Chondrocyte (in vitro differentiated cells): ENCODE measurements at regions not wholly inside any gene's neighbourhood (a gene's known extent, or its start where the extent isn't known, plus 50 kb on each side); places are given as distances from the start of the nearest gene placed in this dataset.

Experiments
- DNase-seq: peaks from one replicate; pipeline ENCODE4 v3.0.0; 2021; ENCODE audit warnings: mixed read lengths, low spot score
- H3K27ac Mint-ChIP-seq: one replicate; pipeline ENCODE4 v1.8.0; 2021; ENCODE audit warnings: mild to moderate bottlenecking, moderate library complexity, mixed read lengths; ENCODE audit not compliant: unreplicated experiment
- H3K27me3 Mint-ChIP-seq: 2 replicates; pipeline ENCODE4 v1.8.0; 2021; ENCODE audit warnings: low read depth, mixed read lengths
- H3K36me3 Mint-ChIP-seq: 2 replicates; pipeline ENCODE4 v1.8.0; 2021; ENCODE audit warnings: low read depth, mixed read lengths
- H3K4me1 Mint-ChIP-seq: 2 replicates; pipeline ENCODE4 v1.8.0; 2021; ENCODE audit warnings: low read depth, mild to moderate bottlenecking, mixed read lengths
- H3K4me3 Mint-ChIP-seq: one replicate; pipeline ENCODE4 v1.8.0; 2021; ENCODE audit warnings: mild to moderate bottlenecking, moderate library complexity, mixed read lengths; ENCODE audit not compliant: unreplicated experiment
- H3K9me3 Mint-ChIP-seq: 2 replicates; pipeline ENCODE4 v1.8.0; 2021; ENCODE audit warnings: low read depth, mixed read lengths
- TF ChIP-seq, protein P1 (sequence below): fragments of 200-600 bp; sonication (generic); IDR thresholded peaks from 2 replicates; pipeline ENCODE4 v1.5.0; 2021; ENCODE audit warnings: antibody characterized with exemption, mild to moderate bottlenecking, moderate library complexity

DNA sequence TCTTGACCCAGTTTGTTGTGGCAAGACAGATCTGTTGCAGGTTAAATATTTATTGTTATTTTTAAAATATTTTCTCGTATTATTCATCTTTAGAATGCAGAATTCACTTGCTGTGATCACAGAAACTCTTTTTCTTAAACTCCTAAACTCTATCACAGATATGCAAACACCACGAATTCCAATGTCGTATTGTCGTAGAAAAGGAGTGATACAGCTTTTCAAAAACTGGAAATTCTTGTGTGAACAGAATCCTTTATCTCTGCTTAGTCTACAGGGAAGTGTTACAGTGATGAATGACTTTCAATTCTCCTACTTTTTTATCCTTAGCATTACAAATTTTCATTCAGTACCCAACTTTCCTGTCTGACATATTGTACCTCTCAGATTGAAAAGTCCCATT is 1329.5 kb upstream of the B3GALT2 start:
- no peak for DNase-seq
- no peaks in the 10 kb centered on the region for H3K36me3 Mint-ChIP-seq
- TF ChIP-seq, protein P1, sequence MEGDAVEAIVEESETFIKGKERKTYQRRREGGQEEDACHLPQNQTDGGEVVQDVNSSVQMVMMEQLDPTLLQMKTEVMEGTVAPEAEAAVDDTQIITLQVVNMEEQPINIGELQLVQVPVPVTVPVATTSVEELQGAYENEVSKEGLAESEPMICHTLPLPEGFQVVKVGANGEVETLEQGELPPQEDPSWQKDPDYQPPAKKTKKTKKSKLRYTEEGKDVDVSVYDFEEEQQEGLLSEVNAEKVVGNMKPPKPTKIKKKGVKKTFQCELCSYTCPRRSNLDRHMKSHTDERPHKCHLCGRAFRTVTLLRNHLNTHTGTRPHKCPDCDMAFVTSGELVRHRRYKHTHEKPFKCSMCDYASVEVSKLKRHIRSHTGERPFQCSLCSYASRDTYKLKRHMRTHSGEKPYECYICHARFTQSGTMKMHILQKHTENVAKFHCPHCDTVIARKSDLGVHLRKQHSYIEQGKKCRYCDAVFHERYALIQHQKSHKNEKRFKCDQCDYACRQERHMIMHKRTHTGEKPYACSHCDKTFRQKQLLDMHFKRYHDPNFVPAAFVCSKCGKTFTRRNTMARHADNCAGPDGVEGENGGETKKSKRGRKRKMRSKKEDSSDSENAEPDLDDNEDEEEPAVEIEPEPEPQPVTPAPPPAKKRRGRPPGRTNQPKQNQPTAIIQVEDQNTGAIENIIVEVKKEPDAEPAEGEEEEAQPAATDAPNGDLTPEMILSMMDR = no peak
- H3K9me3 Mint-ChIP-seq = peaks cover 6% of the 10 kb centered on the region
- no peaks in the 10 kb centered on the region for H3K27me3 Mint-ChIP-seq
- peaks cover 3% of the 10 kb centered on the region for H3K4me1 Mint-ChIP-seq
- H3K4me3 Mint-ChIP-seq = no peak overlapping the region
- H3K27ac Mint-ChIP-seq = no peak overlapping the region

DNA sequence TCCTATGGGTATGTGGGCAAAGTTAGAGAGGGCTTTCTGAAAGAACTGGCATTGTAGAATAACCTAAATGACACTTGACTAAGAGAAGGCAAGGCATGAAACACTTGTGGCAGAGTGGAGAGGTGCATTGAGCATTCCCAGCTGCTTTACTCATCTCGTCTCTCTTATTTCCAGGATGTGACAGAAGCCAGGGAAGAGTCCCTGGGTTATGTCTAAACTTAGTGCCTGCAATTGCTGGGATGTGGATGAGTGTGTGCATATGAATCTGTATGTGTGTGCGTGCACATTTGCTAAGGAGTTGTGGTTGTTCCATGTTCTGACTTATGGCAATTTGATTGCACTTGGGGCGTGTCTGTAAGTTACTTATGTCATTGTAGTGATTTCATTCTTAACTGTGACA is 1326.5 kb upstream of the B3GALT2 start:
- Mint-ChIP-seq H3K4me1 (peaks cover 3% of the 10 kb centered on the region), H3K36me3 (no peaks in the 10 kb centered on the region), H3K27ac (no peak overlapping the region), H3K27me3 (no peaks in the 10 kb centered on the region), H3K4me3 (no peak overlapping the region), H3K9me3 (peaks cover 11% of the 10 kb centered on the region)
- no peak for DNase-seq
- TF ChIP-seq, protein P1 = no peak

DNA sequence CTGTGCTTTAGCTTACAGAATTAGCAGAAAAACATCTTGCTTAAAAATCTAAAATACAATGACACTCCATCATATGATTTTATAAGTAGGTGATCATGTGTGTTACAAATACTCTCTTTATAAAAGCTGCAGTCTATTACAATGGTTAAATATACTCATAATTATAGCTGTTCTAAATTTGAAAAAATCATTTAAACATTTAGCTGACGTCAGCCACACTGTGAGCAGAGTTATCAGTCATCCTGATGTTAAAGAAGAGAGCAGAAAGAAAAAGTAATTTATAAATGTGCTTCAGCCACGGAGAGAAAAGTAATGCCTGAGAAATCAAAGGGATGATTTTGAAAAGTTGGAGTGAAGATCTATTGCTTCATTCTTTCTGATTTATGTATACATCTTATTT is 1325.9 kb upstream of the B3GALT2 start:
- H3K9me3 Mint-ChIP-seq = peaks cover 11% of the 10 kb centered on the region
- H3K4me3 Mint-ChIP-seq = no peak overlapping the region
- TF ChIP-seq, protein P1 = no peak
- no peaks in the 10 kb centered on the region for H3K27me3 Mint-ChIP-seq
- H3K36me3 Mint-ChIP-seq = no peaks in the 10 kb centered on the region
- no peak overlapping the region for H3K27ac Mint-ChIP-seq
- no peak for DNase-seq
- peaks cover 3% of the 10 kb centered on the region for H3K4me1 Mint-ChIP-seq

DNA sequence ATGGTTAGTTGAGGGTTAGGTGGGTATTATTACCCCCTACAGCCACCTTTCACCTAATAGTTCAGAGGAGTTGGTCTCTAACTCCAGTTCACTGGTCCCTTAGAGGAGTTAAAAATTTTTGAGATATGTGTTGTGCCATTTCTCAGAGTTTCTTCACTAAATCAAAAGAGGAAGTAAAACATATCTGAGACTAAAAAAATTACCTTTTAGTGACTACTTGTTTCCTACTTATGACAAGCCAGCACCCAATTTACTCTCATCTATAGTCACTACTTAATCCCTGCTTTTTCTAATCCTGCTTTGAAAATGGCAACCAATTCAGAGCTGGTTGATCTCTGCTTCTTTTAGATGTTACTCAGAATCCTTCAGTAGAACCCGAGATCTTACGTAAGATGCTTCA is 1316.8 kb upstream of the B3GALT2 start:
- Mint-ChIP-seq H3K4me3 (no peak overlapping the region), H3K9me3 (no peaks in the 10 kb centered on the region), H3K36me3 (no peaks in the 10 kb centered on the region), H3K27ac (no peak overlapping the region), H3K27me3 (no peaks in the 10 kb centered on the region), H3K4me1 (peaks cover 11% of the 10 kb centered on the region)
- TF ChIP-seq, protein P1 = no peak
- DNase-seq = no peak

DNA sequence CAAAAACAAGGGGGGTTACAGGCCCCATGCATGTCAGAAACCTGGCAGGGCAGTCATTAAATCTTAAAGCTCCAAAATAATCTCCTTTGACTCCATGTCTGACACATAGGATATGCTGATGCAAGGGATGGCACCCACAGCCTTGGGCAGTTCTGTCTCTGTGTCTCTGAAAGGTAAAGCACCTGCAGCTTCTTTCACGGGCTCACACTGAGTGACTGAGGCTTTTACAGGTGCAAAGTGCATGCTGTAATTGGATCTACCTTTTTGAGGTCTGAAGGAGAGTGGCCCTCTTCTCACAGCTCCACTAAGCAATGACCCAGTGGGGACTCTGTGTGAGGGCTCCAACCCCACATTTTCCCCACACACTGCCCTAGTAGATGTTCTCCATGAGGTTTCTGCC is 1309.0 kb upstream of the B3GALT2 start:
- H3K36me3 Mint-ChIP-seq = no peaks in the 10 kb centered on the region
- no peak overlapping the region for H3K4me3 Mint-ChIP-seq
- peaks cover 3% of the 10 kb centered on the region for H3K4me1 Mint-ChIP-seq
- peaks cover 4% of the 10 kb centered on the region for H3K27me3 Mint-ChIP-seq
- DNase-seq = no peak
- peaks cover 6% of the 10 kb centered on the region for H3K9me3 Mint-ChIP-seq
- TF ChIP-seq, protein P1 = no peak
- H3K27ac Mint-ChIP-seq = no peak overlapping the region
